ENCODE measurements at regions not wholly inside any gene's neighbourhood (a gene's known extent, or its start where the extent isn't known, plus 50 kb on each side); places are given as distances from the start of the nearest gene placed in this dataset.

DNA sequence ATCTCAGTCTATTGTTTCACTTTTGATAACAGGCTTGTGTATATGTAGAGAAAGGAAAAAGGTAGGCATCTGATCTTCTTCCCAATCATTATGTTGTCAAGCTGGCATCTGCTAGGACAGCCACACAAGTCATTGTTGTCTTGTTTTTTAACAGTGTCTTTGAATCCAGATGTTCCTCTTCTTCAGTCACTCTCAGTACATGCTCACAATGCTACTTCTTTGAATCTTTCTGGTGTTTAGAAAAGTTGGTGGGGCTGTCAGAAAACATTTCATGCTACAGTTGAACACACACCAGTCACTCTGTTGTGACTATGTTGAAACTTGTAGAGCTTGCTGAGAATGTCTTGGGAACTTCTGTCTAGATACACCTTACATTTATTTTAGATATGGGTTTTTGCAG is 1231.4 kb upstream of the MIR17HG start:
- TF ChIP-seq, protein P1, sequence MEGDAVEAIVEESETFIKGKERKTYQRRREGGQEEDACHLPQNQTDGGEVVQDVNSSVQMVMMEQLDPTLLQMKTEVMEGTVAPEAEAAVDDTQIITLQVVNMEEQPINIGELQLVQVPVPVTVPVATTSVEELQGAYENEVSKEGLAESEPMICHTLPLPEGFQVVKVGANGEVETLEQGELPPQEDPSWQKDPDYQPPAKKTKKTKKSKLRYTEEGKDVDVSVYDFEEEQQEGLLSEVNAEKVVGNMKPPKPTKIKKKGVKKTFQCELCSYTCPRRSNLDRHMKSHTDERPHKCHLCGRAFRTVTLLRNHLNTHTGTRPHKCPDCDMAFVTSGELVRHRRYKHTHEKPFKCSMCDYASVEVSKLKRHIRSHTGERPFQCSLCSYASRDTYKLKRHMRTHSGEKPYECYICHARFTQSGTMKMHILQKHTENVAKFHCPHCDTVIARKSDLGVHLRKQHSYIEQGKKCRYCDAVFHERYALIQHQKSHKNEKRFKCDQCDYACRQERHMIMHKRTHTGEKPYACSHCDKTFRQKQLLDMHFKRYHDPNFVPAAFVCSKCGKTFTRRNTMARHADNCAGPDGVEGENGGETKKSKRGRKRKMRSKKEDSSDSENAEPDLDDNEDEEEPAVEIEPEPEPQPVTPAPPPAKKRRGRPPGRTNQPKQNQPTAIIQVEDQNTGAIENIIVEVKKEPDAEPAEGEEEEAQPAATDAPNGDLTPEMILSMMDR (conservative IDR thresholded peaks at IDR 0.05; ENCODE audit: low read depth, low read length) = no peak
- no peak for TF ChIP-seq EZH2 (IDR thresholded peaks at IDR 0.05; ENCODE audit: borderline replicate concordance, low read depth, low read length, poor library complexity, severe bottlenecking)

Data from A673 (cell line).